ENCODE measurements at regions not wholly inside any gene's neighbourhood (a gene's known extent, or its start where the extent isn't known, plus 50 kb on each side); places are given as distances from the start of the nearest gene placed in this dataset.

- TF ChIP-seq CTCF (IDR thresholded peaks at IDR 0.05; ENCODE audit: poor library complexity) (no peak), EZH2 (IDR thresholded peaks at IDR 0.05; ENCODE audit: borderline replicate concordance) (no peak), EZH2phosphoT487 (IDR thresholded peaks at IDR 0.05; ENCODE audit: low read depth, severe bottlenecking, unreplicated experiment) (no peak)
These were observed 524.2 kb upstream of the CHORDC1 start for GRCh38 chr11:90747057-90747456.

All from hepatocyte (in vitro differentiated cells).